Prostate gland (tissue), 2 donors: ENCODE measurements at regions not wholly inside any gene's neighbourhood (a gene's known extent, or its start where the extent isn't known, plus 50 kb on each side); places are given as distances from the start of the nearest gene placed in this dataset.

ENCODE experiments used
- DNase-seq: peaks from one replicate; pipeline ENCODE4 v3.0.0-alpha.2; 2019; ENCODE audit warnings: low spot score
- H3K27ac ChIP-seq, 2 donors: fragments of 200-600 bp; sonication (generic); 2 replicates each; pipeline ENCODE4 v1.5.1; 2017 to 2019
- H3K27me3 ChIP-seq: fragments of 200-600 bp; sonication (generic); replicated peaks from 2 replicates; pipeline ENCODE4 v1.5.1; 2019; ENCODE audit not compliant: insufficient read depth
- H3K36me3 ChIP-seq, 2 donors: fragments of 200-600 bp; sonication (generic); 1 replicate in 1 of 2; 2 replicates in 1 of 2; pipeline versions ENCODE4 v1.5.1 to v1.8.1; 2017 to 2019
- H3K4me1 ChIP-seq: fragments of 200-600 bp; sonication (generic); replicated peaks from 2 replicates; pipeline ENCODE4 v1.5.1; 2019
- H3K4me3 ChIP-seq, 2 donors: fragments of 200-600 bp; sonication (generic); 2 replicates each; pipeline ENCODE4 v1.5.1; 2017 to 2019
- H3K9me3 ChIP-seq: fragments of 200-600 bp; sonication (generic); 2 replicates; pipeline ENCODE4 v1.5.1; 2017
- CTCF ChIP-seq, 4 experiments: fragments of 200-600 bp in 2 of 4; fragments of 450-650 bp in 2 of 4; sonication (generic) in 2 of 4; IDR thresholded peaks; 1 replicate in 3 of 4; 2 replicates in 1 of 4; pipeline ENCODE4 v1.5.1; 2016 to 2019; ENCODE audit warnings: antibody characterized with exemption in 4 of 4, mild to moderate bottlenecking in 2 of 4, moderate library complexity in 2 of 4
- POLR2A ChIP-seq: fragments of 450-650 bp; IDR thresholded peaks from one replicate; pipeline ENCODE4 v1.6.1; 2016; ENCODE audit warnings: antibody characterized with exemption, mild to moderate bottlenecking
- POLR2AphosphoS5 ChIP-seq: sonication (generic); formaldehyde crosslinking; IDR thresholded peaks from one replicate; pipeline ENCODE4 v1.6.1; 2017; ENCODE audit warnings: antibody characterized with exemption
- WGBS: methylation state at CpG from one replicate; pipeline ENCODE4 v1.1.5; 2018; 5-methylcytosine and 5-hydroxymethylcytosine counted together
- intact Hi-C: fragments of 100-400 bp; cut with DNase I; formaldehyde crosslinking; loops from one replicate; pipeline ENCODE4 v1.14.2; 2022
- small RNA-seq, 2 donors: library from RNA; depleted of rRNA; stranded (forward); fragments of <200 nt; gene quantifications; one replicate each; pipeline ENCODE3, GENCODE V24; 2016

- no peak overlapping the region for H3K4me3 ChIP-seq
- DNase-seq, result no peak
- H3K9me3 ChIP-seq, result no peaks in the 10 kb centered on the region
- TF ChIP-seq CTCF (IDR thresholded peaks at IDR 0.05), result no peak
- H3K27me3 ChIP-seq, result no peaks in the 10 kb centered on the region
- H3K4me1 ChIP-seq, result no peaks in the 10 kb centered on the region
- intact Hi-C loops, result no loop called here
- no peak overlapping the region for H3K27ac ChIP-seq
- no peaks in the 10 kb centered on the region for H3K36me3 ChIP-seq
- WGBS, result 95% methylated on average over 1 of the region's 1 CpG
Observed at GRCh38 chr1:232101231-232101630, 474.6 kb downstream of the DISC1 start.

- no peaks in the 10 kb centered on the region for H3K27me3 ChIP-seq
- DNase-seq, result no peak
- no peaks in the 10 kb centered on the region for H3K9me3 ChIP-seq
- H3K36me3 ChIP-seq, result no peaks in the 10 kb centered on the region
- no peak overlapping the region for H3K27ac ChIP-seq
- WGBS, result 98% methylated on average over 3 of the region's 3 CpGs
- no peak overlapping the region for H3K4me3 ChIP-seq
- no peaks in the 10 kb centered on the region for H3K4me1 ChIP-seq
- no peak for TF ChIP-seq POLR2AphosphoS5
- TF ChIP-seq POLR2A, result no peak
- no peak for TF ChIP-seq CTCF (IDR thresholded peaks at IDR 0.05)
- intact Hi-C loops, result no loop called here
Observed at GRCh38 chr1:232096751-232097150, 470.2 kb downstream of the DISC1 start.

Small RNAs in the stretch of these regions (small RNA-seq; reads per million reads assigned to genes)
- 0 reads per million in 2 donors for gene BX323014.1
- gene RN7SL299P, result 0 reads per million in 2 donors
